ENCODE measurements at regions not wholly inside any gene's neighbourhood (a gene's known extent, or its start where the extent isn't known, plus 50 kb on each side); places are given as distances from the start of the nearest gene placed in this dataset.

DNA sequence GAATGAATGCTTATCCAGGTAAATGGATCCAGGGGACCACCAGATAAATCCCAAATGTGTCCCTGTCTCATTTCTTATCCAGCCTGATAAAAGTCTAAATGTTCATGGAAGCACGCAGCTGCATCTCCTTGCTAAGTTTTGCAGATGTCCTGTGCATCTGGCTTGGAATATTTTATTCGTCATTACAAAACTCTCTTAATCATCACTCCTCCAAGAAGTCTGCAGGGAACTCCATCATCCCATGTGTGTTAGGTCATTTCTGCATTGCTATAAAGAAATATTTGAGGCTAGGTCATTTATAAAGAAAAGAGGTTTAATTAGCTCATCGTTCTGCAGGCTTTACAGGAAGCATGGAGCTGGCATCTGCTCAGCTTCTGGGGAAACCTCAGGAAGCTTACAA lies 297.2 kb downstream of the HS3ST1 start (continued):
- no peak for TF ChIP-seq BRCA1 (IDR thresholded peaks at IDR 0.05; ENCODE audit: low read depth, low read length)
- no peak for TF ChIP-seq YY1 (IDR thresholded peaks at IDR 0.05; ENCODE audit: low read depth, low read length)
- TF ChIP-seq RXRA (IDR thresholded peaks at IDR 0.05; ENCODE audit: insufficient read depth, low read depth, low read length): no peak
- TF ChIP-seq CHD2 (IDR thresholded peaks at IDR 0.05; ENCODE audit: low read length): no peak
- no peak for TF ChIP-seq NANOG (IDR thresholded peaks at IDR 0.05; ENCODE audit: insufficient read depth, low read depth, low read length, poor library complexity, severe bottlenecking)
- TF ChIP-seq SAP30 (IDR thresholded peaks at IDR 0.05; ENCODE audit: insufficient read depth, insufficient replicate concordance, low read length): no peak
- TF ChIP-seq TEAD4 (IDR thresholded peaks at IDR 0.05; ENCODE audit: low read depth, low read length): no peak
- no peak for TF ChIP-seq SP1 (IDR thresholded peaks at IDR 0.05; ENCODE audit: low read depth, low read length)

All from H1 (cell line).